ENCODE measurements at regions not wholly inside any gene's neighbourhood (a gene's known extent, or its start where the extent isn't known, plus 50 kb on each side); places are given as distances from the start of the nearest gene placed in this dataset.

DNA sequence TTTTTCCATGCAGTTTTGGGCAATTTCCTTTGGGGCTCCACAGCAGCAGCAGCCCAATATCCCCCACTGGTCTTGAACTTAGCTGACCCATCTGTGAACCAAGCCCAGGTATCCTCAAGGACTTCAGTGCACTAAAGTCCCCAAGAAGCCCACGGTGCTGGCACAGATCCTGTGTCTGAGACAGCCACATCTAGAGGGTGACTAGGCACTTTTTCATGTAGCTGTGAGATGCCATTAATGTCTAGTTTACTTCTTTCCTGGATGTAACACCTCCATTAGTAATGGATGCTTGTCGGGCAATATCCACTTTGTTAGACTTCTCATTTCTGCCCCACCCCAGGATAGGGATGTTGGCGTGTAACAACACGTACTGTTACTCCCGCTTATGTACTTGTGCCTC, 117.9 kb downstream of the GPCPD1 start (continued):
- TF ChIP-seq CHD7 (IDR thresholded peaks at IDR 0.05; ENCODE audit: insufficient replicate concordance, low read length) (no peak), TCF12 (IDR thresholded peaks at IDR 0.05; ENCODE audit: low read depth, low read length) (no peak)
